BE2C (cell line): ENCODE measurements at regions not wholly inside any gene's neighbourhood (a gene's known extent, or its start where the extent isn't known, plus 50 kb on each side); places are given as distances from the start of the nearest gene placed in this dataset.

Experiments used
- DNase-seq: peaks from one replicate; pipeline ENCODE4 v3.0.0-alpha.2; 2020
- H3K27me3 ChIP-seq: fragments of 250-450 bp; sonication (Bioruptor Pico); 2 replicates; pipeline ENCODE4 v1.5.1; 2020; ENCODE audit warnings: mild to moderate bottlenecking
- H3K36me3 ChIP-seq: fragments of 250-450 bp; sonication (Bioruptor Pico); 2 replicates; pipeline ENCODE4 v1.5.1; 2020; ENCODE audit warnings: mild to moderate bottlenecking
- H3K4me1 ChIP-seq: fragments of 250-450 bp; sonication (Bioruptor Pico); 2 replicates; pipeline ENCODE4 v1.5.1; 2020
- H3K4me3 ChIP-seq: 2 replicates; pipeline ENCODE4 v1.5.1; 2011; ENCODE audit warnings: low read depth, low read length
- H3K9me3 ChIP-seq: fragments of 250-450 bp; sonication (Bioruptor Pico); 2 replicates; pipeline ENCODE4 v1.5.1; 2020
- TF ChIP-seq, protein P1 (sequence below): IDR thresholded peaks from 2 replicates; pipeline ENCODE4 v1.5.1; 2012; ENCODE audit warnings: mild to moderate bottlenecking, low read depth, low read length

DNA sequence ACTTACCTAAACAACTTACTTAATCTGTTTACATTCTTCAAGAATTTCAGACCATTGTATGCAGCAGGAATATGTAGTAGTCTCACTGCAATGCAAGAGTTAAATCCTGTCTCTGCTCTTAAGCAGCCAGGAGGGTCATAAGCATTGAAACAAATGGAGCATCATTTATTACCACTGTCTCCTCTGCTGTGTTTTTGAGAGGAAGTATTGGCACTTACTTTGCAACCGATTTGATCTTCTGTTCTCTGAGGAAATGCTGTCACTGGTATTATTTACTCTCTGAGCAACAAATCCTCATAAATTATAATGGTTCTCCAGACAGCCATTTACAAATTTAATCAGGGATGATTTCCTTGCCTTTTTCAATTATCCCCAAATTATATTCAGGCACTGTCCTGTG is 1367.1 kb downstream of the STIM2 start:
- Histone ChIP-seq H3K36me3 (no peaks in the 10 kb centered on the region), H3K27me3 (no peaks in the 10 kb centered on the region), H3K4me1 (no peaks in the 10 kb centered on the region), H3K9me3 (no peaks in the 10 kb centered on the region), H3K4me3 (no peak overlapping the region)
- TF ChIP-seq, protein P1, sequence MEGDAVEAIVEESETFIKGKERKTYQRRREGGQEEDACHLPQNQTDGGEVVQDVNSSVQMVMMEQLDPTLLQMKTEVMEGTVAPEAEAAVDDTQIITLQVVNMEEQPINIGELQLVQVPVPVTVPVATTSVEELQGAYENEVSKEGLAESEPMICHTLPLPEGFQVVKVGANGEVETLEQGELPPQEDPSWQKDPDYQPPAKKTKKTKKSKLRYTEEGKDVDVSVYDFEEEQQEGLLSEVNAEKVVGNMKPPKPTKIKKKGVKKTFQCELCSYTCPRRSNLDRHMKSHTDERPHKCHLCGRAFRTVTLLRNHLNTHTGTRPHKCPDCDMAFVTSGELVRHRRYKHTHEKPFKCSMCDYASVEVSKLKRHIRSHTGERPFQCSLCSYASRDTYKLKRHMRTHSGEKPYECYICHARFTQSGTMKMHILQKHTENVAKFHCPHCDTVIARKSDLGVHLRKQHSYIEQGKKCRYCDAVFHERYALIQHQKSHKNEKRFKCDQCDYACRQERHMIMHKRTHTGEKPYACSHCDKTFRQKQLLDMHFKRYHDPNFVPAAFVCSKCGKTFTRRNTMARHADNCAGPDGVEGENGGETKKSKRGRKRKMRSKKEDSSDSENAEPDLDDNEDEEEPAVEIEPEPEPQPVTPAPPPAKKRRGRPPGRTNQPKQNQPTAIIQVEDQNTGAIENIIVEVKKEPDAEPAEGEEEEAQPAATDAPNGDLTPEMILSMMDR = no peak
- DNase-seq = no peak

DNA sequence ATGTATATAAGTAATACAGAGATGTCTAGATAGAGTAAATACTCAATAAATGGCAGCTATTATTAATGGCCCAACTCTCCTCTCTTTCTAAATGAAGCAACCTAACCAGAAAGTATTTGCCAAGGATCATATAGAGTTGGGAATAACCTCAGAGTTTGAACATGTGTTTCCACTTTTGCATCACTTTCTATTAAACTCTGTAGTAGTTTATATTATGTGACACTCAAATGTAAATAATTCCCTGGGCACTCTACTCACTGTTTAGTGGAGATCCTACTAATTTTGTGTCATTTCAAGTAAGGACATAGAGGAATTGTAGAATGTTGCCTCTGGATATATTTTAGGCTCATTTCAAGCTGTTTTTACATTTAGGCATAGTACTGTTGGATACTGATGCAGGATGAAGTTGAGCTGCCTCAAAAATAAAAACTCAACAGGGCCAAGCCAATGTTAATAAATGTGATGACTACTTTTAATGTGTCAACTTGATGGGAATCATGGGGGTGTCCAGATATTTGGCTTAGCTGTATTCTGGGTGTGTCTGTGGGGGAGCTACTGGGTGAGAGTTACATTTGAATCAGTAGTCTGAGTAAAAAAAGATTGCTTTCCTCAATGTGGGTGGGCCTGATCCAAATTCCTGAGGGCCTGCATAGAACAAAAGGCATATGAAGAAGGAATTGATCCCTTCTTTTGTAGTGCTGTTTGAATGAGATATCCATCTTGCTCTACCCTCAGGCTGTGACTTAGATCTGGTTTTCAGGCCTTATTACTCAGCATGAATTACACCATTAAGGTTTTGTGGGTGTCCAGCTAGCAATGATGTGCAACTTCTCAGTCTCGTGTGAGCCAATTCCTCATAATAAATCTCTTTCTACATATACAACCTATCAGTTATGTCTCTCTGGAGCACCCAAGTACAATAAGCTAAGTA is 1368.2 kb downstream of the STIM2 start:
- Histone ChIP-seq H3K9me3 (no peaks in the 10 kb centered on the region), H3K27me3 (no peaks in the 10 kb centered on the region), H3K36me3 (no peaks in the 10 kb centered on the region), H3K4me1 (no peaks in the 10 kb centered on the region), H3K4me3 (no peak overlapping the region)
- no peak for DNase-seq
- TF ChIP-seq, protein P1 = no peak

DNA sequence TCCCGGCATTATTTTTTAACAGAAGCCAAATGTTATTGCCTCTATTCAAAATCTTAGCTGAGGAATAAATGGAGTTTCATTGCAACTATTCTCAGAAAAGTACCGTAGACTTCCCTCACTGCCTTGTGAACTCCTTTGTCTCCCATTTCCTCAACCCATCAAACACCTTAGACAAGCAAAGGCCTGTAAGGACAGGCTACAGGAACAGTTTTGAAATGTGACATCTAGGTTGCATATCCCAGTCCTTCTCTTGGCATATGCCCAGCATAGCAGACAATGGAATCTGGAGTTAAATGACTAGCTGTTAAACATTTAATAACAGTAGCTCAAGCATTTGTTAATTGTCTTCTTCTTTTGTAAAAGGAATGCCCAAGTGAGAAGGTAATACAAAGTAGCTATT is 1371.7 kb downstream of the STIM2 start:
- H3K4me1 ChIP-seq = no peaks in the 10 kb centered on the region
- no peak overlapping the region for H3K4me3 ChIP-seq
- H3K36me3 ChIP-seq = no peaks in the 10 kb centered on the region
- TF ChIP-seq, protein P1 = no peak
- no peak for DNase-seq
- H3K27me3 ChIP-seq = no peaks in the 10 kb centered on the region
- no peaks in the 10 kb centered on the region for H3K9me3 ChIP-seq

DNA sequence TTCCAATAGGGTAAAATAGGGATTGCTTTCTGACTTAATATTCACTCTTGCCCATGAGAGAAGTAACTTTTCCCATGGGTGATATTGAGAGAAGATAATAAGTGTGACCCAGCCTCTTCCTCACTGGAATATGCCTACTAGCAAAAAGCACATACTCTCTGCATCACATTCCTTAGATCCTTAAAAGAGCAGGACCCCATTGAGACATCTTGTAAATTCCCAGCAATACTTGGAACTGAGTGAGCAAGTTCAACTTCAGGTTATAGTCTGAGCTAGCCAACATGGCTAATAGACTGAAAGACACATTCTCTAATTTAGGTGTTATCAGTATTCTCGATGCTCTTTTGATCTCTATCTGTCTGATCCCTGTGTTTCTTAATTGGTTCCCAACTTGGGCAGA is 1372.3 kb downstream of the STIM2 start:
- TF ChIP-seq, protein P1 = no peak
- H3K27me3 ChIP-seq = no peaks in the 10 kb centered on the region
- H3K4me1 ChIP-seq = no peaks in the 10 kb centered on the region
- no peaks in the 10 kb centered on the region for H3K9me3 ChIP-seq
- H3K4me3 ChIP-seq = no peak overlapping the region
- H3K36me3 ChIP-seq = no peaks in the 10 kb centered on the region
- DNase-seq = no peak

DNA sequence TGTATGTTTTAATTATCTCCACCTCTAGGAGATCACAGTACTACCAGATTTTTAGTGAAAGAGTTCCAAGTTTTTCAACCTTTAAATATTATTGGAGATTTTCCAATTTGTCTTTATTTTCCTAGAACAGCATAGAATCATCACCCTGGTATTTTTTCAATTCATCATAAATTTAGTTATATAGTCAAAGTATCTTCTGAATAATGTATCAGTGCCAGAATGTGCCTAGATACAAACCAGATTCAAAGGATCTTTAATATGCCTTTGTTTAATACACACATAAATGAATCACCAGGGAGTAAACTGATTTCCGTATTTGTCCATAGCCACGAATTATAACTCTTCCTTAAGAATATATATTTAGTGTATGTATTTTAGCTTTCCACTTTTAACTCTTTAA is 1373.1 kb downstream of the STIM2 start:
- Histone ChIP-seq H3K36me3 (no peaks in the 10 kb centered on the region), H3K27me3 (no peaks in the 10 kb centered on the region), H3K4me1 (no peaks in the 10 kb centered on the region), H3K4me3 (no peak overlapping the region), H3K9me3 (no peaks in the 10 kb centered on the region)
- DNase-seq = no peak
- TF ChIP-seq, protein P1 = no peak

DNA sequence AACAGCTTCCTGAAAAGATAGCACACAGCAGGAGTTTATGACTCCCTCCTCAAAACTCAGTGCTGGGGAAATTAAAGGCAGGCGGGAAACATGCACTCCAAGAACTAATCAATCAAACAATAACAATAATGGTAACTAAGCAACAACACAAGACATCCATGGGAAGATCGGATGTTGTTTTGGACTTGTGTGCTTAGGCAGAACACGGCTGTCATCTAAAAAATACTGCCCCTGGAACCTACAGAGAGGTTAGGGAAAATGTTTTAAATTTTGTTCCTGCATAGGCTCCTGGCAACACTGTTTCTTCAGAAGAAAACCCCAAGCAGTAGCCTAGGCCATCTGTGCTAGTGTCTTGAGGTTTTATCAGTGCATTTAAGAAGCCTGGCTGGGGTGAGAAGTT is 1378.2 kb downstream of the STIM2 start:
- TF ChIP-seq, protein P1 = no peak
- no peak for DNase-seq
- H3K36me3 ChIP-seq = no peaks in the 10 kb centered on the region

More for the DNA sequence above, 1378.2 kb downstream of the STIM2 start:
- no peaks in the 10 kb centered on the region for H3K9me3 ChIP-seq
- no peaks in the 10 kb centered on the region for H3K27me3 ChIP-seq
- H3K4me1 ChIP-seq = no peaks in the 10 kb centered on the region
- H3K4me3 ChIP-seq = no peak overlapping the region
